Esophagus muscularis mucosa (tissue), 4 donors: ENCODE measurements at regions not wholly inside any gene's neighbourhood (a gene's known extent, or its start where the extent isn't known, plus 50 kb on each side); places are given as distances from the start of the nearest gene placed in this dataset.

Source experiments
- EP300 ChIP-seq: sonication (generic); formaldehyde crosslinking; IDR thresholded peaks from one replicate; pipeline ENCODE4 v1.6.1; 2017; ENCODE audit warnings: antibody characterized with exemption
- POLR2AphosphoS5 ChIP-seq, 2 donors: sonication (generic); formaldehyde crosslinking; IDR thresholded peaks; one replicate each; pipeline ENCODE4 v1.6.1; 2017; ENCODE audit warnings: antibody characterized with exemption in 2 of 2
- TF ChIP-seq, protein P1 (sequence below), 3 experiments: fragments of 200-600 bp in 2 of 3; fragments of 450-650 bp in 1 of 3; sonication (generic) in 2 of 3; IDR thresholded peaks; one replicate each; pipeline ENCODE4 v1.5.1; 2017 to 2019; ENCODE audit warnings: antibody characterized with exemption in 3 of 3, mild to moderate bottlenecking in 2 of 3, moderate library complexity in 1 of 3

- TF ChIP-seq, protein P1, sequence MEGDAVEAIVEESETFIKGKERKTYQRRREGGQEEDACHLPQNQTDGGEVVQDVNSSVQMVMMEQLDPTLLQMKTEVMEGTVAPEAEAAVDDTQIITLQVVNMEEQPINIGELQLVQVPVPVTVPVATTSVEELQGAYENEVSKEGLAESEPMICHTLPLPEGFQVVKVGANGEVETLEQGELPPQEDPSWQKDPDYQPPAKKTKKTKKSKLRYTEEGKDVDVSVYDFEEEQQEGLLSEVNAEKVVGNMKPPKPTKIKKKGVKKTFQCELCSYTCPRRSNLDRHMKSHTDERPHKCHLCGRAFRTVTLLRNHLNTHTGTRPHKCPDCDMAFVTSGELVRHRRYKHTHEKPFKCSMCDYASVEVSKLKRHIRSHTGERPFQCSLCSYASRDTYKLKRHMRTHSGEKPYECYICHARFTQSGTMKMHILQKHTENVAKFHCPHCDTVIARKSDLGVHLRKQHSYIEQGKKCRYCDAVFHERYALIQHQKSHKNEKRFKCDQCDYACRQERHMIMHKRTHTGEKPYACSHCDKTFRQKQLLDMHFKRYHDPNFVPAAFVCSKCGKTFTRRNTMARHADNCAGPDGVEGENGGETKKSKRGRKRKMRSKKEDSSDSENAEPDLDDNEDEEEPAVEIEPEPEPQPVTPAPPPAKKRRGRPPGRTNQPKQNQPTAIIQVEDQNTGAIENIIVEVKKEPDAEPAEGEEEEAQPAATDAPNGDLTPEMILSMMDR (IDR thresholded peaks at IDR 0.05), result no peak
- TF ChIP-seq EP300 (no peak), POLR2AphosphoS5 (IDR thresholded peaks at IDR 0.05) (no peak)
Observed at GRCh38 chr10:10056961-10057360, 960.7 kb upstream of the CELF2 start.
